Mammary epithelial cell (primary cell): ENCODE measurements at regions not wholly inside any gene's neighbourhood (a gene's known extent, or its start where the extent isn't known, plus 50 kb on each side); places are given as distances from the start of the nearest gene placed in this dataset.

ENCODE experiments used
- EZH2 ChIP-seq: IDR thresholded peaks from 2 replicates; pipeline ENCODE4 v1.6.1; 2012; ENCODE audit warnings: low read length, inconsistent platforms, borderline replicate concordance
- TF ChIP-seq, protein P1 (sequence below), 2 donors: IDR thresholded peaks in 1 of 2; conservative IDR thresholded peaks in 1 of 2; 2 replicates each; pipeline ENCODE4 v1.5.1; 2011 to 2012; ENCODE audit warnings: inconsistent platforms in 2 of 2, low read length in 2 of 2, mild to moderate bottlenecking in 2 of 2, control low read depth in 1 of 2, low read depth in 1 of 2; ENCODE audit not compliant: insufficient read depth in 1 of 2; ENCODE audit errors: extremely low read depth in 1 of 2

DNA sequence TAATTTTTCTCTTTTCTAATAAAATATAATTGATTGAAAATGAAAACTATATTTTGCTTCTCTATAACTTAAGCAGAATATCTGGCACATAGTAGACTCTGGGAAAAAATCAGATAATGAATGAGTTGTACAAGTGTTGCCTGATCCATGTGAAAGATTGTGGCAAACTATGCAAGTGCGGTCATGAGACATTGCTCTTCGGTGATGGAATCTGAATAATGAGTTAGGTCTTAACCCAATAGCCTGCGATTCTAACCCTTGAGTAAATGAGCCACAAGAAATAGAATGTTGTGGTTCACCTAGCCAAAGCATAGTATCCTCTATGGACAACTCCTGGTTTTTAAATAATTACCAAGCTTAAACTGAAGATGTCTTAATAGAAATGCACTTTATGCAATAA is 333.7 kb upstream of the LUZP2 start:
- TF ChIP-seq, protein P1, sequence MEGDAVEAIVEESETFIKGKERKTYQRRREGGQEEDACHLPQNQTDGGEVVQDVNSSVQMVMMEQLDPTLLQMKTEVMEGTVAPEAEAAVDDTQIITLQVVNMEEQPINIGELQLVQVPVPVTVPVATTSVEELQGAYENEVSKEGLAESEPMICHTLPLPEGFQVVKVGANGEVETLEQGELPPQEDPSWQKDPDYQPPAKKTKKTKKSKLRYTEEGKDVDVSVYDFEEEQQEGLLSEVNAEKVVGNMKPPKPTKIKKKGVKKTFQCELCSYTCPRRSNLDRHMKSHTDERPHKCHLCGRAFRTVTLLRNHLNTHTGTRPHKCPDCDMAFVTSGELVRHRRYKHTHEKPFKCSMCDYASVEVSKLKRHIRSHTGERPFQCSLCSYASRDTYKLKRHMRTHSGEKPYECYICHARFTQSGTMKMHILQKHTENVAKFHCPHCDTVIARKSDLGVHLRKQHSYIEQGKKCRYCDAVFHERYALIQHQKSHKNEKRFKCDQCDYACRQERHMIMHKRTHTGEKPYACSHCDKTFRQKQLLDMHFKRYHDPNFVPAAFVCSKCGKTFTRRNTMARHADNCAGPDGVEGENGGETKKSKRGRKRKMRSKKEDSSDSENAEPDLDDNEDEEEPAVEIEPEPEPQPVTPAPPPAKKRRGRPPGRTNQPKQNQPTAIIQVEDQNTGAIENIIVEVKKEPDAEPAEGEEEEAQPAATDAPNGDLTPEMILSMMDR (conservative IDR thresholded peaks at IDR 0.05 in 1 of 2, IDR thresholded peaks at IDR 0.05 in 1 of 2; ENCODE audit: extremely low read depth in 1 of 2, insufficient read depth in 1 of 2, low read depth in 1 of 2, low read length in 2 of 2) = no peak
- TF ChIP-seq EZH2 = no peak
